ENCODE measurements at regions not wholly inside any gene's neighbourhood (a gene's known extent, or its start where the extent isn't known, plus 50 kb on each side); places are given as distances from the start of the nearest gene placed in this dataset.
"Not testable (repeated sequence)": the region's sequence is repeated elsewhere in the genome, so short reads cannot be mapped to it uniquely, and the experiment has no call there.

DNA sequence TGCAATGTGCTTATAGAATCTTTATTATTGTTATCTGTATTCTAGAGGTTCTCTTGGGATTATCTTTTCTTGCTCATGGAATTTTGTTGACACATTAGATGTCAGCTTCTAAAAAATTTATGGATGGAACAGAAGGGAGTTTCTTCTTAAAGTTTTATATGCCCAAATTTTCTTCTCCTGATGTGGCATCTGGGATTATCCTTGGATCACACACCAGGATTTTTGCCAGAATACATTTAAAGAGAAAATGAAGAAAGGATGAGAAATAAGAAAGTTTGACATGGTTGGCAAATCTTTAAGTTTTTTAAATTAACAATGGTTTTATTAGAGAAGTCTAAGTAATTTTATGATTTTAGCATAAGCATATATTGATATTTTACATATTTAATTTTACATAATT is 706.7 kb upstream of the TMEFF2 start:
- H3K4me3 ChIP-seq (ENCODE audit: low read depth, low read length) = no peak overlapping the region
- TF ChIP-seq, protein P1, sequence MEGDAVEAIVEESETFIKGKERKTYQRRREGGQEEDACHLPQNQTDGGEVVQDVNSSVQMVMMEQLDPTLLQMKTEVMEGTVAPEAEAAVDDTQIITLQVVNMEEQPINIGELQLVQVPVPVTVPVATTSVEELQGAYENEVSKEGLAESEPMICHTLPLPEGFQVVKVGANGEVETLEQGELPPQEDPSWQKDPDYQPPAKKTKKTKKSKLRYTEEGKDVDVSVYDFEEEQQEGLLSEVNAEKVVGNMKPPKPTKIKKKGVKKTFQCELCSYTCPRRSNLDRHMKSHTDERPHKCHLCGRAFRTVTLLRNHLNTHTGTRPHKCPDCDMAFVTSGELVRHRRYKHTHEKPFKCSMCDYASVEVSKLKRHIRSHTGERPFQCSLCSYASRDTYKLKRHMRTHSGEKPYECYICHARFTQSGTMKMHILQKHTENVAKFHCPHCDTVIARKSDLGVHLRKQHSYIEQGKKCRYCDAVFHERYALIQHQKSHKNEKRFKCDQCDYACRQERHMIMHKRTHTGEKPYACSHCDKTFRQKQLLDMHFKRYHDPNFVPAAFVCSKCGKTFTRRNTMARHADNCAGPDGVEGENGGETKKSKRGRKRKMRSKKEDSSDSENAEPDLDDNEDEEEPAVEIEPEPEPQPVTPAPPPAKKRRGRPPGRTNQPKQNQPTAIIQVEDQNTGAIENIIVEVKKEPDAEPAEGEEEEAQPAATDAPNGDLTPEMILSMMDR (IDR thresholded peaks at IDR 0.05; ENCODE audit: borderline replicate concordance, insufficient read depth, low read depth, low read length) = no peak

DNA sequence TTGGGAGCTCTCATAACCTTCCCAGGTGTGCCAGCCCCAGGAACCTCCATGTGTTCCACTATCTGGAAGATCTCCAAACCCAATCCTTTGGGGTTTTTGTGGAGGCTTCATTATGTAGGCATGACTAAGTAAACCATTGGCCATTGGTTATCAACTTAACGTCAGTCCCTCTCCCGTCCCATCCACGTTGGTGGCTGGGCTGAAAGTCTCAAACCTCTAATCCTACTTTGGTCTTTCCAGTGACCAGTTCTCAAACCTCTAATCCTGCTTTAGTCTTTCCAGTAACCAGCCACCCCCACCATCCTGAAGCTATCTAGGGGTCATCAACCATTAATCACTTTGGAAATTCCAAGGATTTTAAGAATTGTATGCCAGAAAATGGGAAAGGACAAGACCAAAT is 704.7 kb upstream of the TMEFF2 start:
- no peak overlapping the region for H3K4me3 ChIP-seq (ENCODE audit: low read depth, low read length)
- TF ChIP-seq, protein P1 (IDR thresholded peaks at IDR 0.05; ENCODE audit: borderline replicate concordance, insufficient read depth, low read depth, low read length) = no peak

DNA sequence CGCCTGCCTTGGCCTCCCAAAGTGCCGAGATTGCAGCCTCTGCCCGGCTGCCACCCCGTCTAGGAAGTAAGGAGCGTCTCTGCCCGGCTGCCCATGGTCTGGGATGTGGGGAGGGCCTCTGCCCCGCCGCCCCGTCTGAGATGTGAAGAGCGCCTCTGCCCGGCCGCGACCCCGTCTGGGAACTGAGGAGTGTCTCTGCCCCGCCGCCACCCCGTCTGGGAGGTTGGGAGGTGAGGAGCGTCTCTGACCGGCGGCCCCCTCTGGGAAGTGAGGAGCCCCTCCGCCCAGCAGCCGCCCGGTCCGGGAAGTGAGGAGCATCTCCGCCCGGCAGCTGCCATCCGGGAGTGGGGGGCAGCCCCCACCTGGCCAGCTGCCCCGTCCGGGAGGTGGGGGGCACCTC is 699.2 kb upstream of the TMEFF2 start:
- H3K4me3 ChIP-seq (ENCODE audit: low read depth, low read length) = not testable (repeated sequence)

DNA sequence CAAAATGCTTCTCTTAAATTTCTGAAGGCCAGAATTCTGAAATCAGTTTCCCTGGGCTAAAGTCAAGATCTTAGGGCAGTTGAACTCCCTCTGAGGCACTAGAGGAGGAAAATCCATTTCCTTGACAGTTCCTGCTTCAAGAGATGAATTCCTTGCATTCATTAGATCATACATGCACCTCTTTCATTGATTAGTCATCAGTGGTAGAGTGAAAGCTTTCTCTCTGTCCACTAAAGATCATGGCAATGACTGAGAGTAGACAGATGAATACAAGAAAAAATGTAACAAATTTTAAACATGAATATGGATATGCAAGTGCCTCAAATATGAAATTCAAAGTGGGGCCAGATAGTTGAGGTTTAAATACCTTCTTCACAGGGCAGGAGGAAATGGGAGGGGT is 693.4 kb upstream of the TMEFF2 start:
- TF ChIP-seq, protein P1 (IDR thresholded peaks at IDR 0.05; ENCODE audit: borderline replicate concordance, insufficient read depth, low read depth, low read length) = no peak
- H3K4me3 ChIP-seq (ENCODE audit: low read depth, low read length) = no peak overlapping the region

DNA sequence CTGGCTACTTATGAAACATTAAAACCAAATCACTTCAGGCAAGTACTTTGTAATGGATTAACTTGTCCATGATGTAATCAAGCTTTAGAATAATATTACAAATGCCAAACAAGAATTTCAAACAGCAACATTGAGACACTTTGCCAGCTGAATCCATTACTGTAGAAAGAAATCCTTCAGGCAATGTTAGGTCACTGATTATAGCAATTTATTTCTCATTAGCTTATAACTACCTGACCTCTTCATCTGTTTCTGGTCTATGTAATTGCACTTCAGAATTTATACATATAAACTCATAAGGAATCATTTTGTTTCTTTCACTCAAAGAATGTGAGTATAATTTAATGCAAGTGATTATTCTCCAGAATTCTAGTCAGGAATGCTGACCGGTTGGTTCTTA is 692.6 kb upstream of the TMEFF2 start:
- H3K4me3 ChIP-seq (ENCODE audit: low read depth, low read length) = no peak overlapping the region
- TF ChIP-seq, protein P1 (IDR thresholded peaks at IDR 0.05; ENCODE audit: borderline replicate concordance, insufficient read depth, low read depth, low read length) = no peak

DNA sequence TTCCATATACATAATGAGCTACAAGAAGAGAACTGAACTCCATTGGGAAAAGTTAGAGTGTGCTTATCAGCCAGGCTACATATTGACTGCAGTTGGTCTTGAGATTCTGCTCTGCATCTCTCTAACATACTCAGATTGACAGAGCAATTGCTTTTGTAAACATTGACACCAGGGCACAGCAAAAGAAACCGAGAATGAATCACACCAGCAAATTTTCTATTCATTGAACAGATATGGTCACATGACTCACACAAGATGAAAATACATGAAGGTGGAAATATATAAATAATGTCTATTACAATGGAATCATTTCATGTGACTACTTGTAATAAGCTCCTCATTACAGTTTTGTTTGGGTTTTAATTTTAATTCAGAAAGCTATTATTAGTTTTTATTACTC is 691.9 kb upstream of the TMEFF2 start:
- TF ChIP-seq, protein P1 (IDR thresholded peaks at IDR 0.05; ENCODE audit: borderline replicate concordance, insufficient read depth, low read depth, low read length) = no peak
- H3K4me3 ChIP-seq (ENCODE audit: low read depth, low read length) = no peak overlapping the region

DNA sequence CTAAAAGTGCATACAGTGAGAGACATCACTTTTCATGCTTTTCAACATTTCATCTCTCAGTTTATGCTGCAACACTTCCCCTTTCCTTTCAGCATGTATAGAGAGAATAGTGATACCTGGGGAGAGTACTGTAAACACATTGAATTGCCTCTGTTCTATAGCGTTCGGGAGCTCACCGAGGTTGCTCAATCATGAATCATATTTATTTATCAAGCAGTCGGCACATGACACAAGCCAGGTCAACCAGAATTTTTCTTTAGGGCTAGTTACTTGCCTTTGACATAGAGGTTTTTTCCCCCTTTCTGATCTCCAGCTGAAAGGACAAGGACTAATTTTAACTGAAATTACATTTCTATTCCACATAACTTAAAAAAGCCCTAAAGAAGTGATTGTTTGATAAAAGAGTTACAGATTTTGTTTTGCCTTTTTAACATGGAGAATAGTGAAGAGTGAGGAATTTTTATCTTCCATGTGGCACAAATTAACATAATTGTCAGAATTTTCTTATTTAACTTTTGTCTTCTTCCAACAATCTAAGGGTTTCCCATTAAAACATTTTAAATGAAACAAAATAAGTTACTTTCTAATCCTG is 690.9 kb upstream of the TMEFF2 start:
- TF ChIP-seq, protein P1 (IDR thresholded peaks at IDR 0.05; ENCODE audit: borderline replicate concordance, insufficient read depth, low read depth, low read length) = no peak
- no peak overlapping the region for H3K4me3 ChIP-seq (ENCODE audit: low read depth, low read length)

DNA sequence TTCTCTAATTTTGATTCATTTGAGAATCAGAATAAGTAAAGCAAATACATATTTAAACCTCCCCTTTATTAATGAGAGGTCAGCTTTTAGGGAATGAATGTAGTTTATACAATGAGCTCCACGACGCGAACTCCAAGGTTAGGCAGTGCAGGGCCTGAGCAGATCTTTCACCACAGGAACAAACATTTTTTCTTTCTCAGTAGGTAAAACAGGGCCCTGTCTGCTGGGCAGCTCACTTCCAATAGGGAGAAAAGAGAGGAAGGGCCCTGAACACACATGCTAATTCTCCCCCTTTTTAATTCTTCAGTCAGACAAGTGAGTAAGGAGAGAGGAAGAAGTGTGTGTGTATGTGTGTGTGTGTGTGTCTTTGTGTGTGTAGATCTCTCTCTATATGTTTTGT is 682.4 kb upstream of the TMEFF2 start:
- no peak overlapping the region for H3K4me3 ChIP-seq (ENCODE audit: low read depth, low read length)
- TF ChIP-seq, protein P1 (IDR thresholded peaks at IDR 0.05; ENCODE audit: borderline replicate concordance, insufficient read depth, low read depth, low read length) = no peak
